ENCODE measurements at regions not wholly inside any gene's neighbourhood (a gene's known extent, or its start where the extent isn't known, plus 50 kb on each side); places are given as distances from the start of the nearest gene placed in this dataset.

GRCh38 chr13:73480779-73481559 is 422.2 kb downstream of the KLF5 start:
- ATAC-seq (ENCODE audit: low read depth in 2 of 2) (no peak), DNase-seq (no peak)
- Histone ChIP-seq H3K4me3 (ENCODE audit: low read depth, low read length) (no peak overlapping the region), H3K4me1 (ENCODE audit: control insufficient read depth, insufficient read depth, low read length, poor library complexity, severe bottlenecking) (no peaks in the 10 kb centered on the region), H3K27me3 (ENCODE audit: control insufficient read depth, insufficient read depth, low read length) (no peaks in the 10 kb centered on the region), H3K9me3 (ENCODE audit: control insufficient read depth in 2 of 2, low read length in 2 of 2) (no peaks in the 10 kb centered on the region), H3K27ac (ENCODE audit: insufficient read depth, low read length, poor library complexity, severe bottlenecking) (no peak overlapping the region), H3K36me3 (ENCODE audit: control insufficient read depth, insufficient read depth, low read length) (no peaks in the 10 kb centered on the region)
- Mint-ChIP-seq H3K36me3 (no peaks in the 10 kb centered on the region), H3K27ac (no peak overlapping the region), H3K9me3 (peaks cover 0 to 3% (median 0%) of the 10 kb centered on the region in 7 donors), H3K4me1 (no peaks in the 10 kb centered on the region), H3K4me3 (no peak overlapping the region), H3K27me3 (no peaks in the 10 kb centered on the region)

- H3K4me3 ChIP-seq (ENCODE audit: low read depth, low read length), result no peak overlapping the region
- no peaks in the 10 kb centered on the region for H3K27me3 Mint-ChIP-seq
- DNase-seq, result no peak
- H3K9me3 Mint-ChIP-seq, result peaks cover 0 to 3% (median 0%) of the 10 kb centered on the region in 7 donors
- H3K9me3 ChIP-seq (ENCODE audit: control insufficient read depth in 2 of 2, low read length in 2 of 2), result no peaks in the 10 kb centered on the region
- H3K36me3 Mint-ChIP-seq, result no peaks in the 10 kb centered on the region
- H3K4me1 Mint-ChIP-seq, result no peaks in the 10 kb centered on the region
- no peaks in the 10 kb centered on the region for H3K36me3 ChIP-seq (ENCODE audit: control insufficient read depth, insufficient read depth, low read length)
- no peak overlapping the region for H3K27ac ChIP-seq (ENCODE audit: insufficient read depth, low read length, poor library complexity, severe bottlenecking)
- no peak overlapping the region for H3K4me3 Mint-ChIP-seq
- no peaks in the 10 kb centered on the region for H3K4me1 ChIP-seq (ENCODE audit: control insufficient read depth, insufficient read depth, low read length, poor library complexity, severe bottlenecking)
- no peaks in the 10 kb centered on the region for H3K27me3 ChIP-seq (ENCODE audit: control insufficient read depth, insufficient read depth, low read length)
- H3K27ac Mint-ChIP-seq, result no peak overlapping the region
- no peak for ATAC-seq (ENCODE audit: low read depth in 2 of 2)
Measured at GRCh38 chr13:73479856-73480255, 421.1 kb downstream of the KLF5 start.

GRCh38 chr13:73479351-73479750 is 420.5 kb downstream of the KLF5 start:
- Histone ChIP-seq H3K27ac (ENCODE audit: insufficient read depth, low read length, poor library complexity, severe bottlenecking) (no peak overlapping the region), H3K4me1 (ENCODE audit: control insufficient read depth, insufficient read depth, low read length, poor library complexity, severe bottlenecking) (no peaks in the 10 kb centered on the region), H3K36me3 (ENCODE audit: control insufficient read depth, insufficient read depth, low read length) (no peaks in the 10 kb centered on the region), H3K9me3 (ENCODE audit: control insufficient read depth in 2 of 2, low read length in 2 of 2) (no peaks in the 10 kb centered on the region), H3K27me3 (ENCODE audit: control insufficient read depth, insufficient read depth, low read length) (no peaks in the 10 kb centered on the region), H3K4me3 (ENCODE audit: low read depth, low read length) (no peak overlapping the region)
- Mint-ChIP-seq H3K9me3 (peaks cover 0 to 3% (median 0%) of the 10 kb centered on the region in 7 donors), H3K27ac (no peak overlapping the region), H3K36me3 (no peaks in the 10 kb centered on the region), H3K27me3 (no peaks in the 10 kb centered on the region), H3K4me1 (no peaks in the 10 kb centered on the region), H3K4me3 (no peak overlapping the region)
- ATAC-seq (ENCODE audit: low read depth in 2 of 2) (no peak), DNase-seq (no peak)

- Histone ChIP-seq H3K27me3 (ENCODE audit: control insufficient read depth, insufficient read depth, low read length) (no peaks in the 10 kb centered on the region), H3K4me1 (ENCODE audit: control insufficient read depth, insufficient read depth, low read length, poor library complexity, severe bottlenecking) (no peaks in the 10 kb centered on the region), H3K27ac (ENCODE audit: insufficient read depth, low read length, poor library complexity, severe bottlenecking) (no peak overlapping the region), H3K4me3 (ENCODE audit: low read depth, low read length) (no peak overlapping the region), H3K36me3 (ENCODE audit: control insufficient read depth, insufficient read depth, low read length) (no peaks in the 10 kb centered on the region), H3K9me3 (ENCODE audit: control insufficient read depth in 2 of 2, low read length in 2 of 2) (no peaks in the 10 kb centered on the region)
- Mint-ChIP-seq H3K4me1 (no peaks in the 10 kb centered on the region), H3K36me3 (no peaks in the 10 kb centered on the region), H3K27me3 (peaks cover 5% of the 10 kb centered on the region), H3K9me3 (peaks cover 0 to 2% (median 0%) of the 10 kb centered on the region in 7 donors), H3K4me3 (no peak overlapping the region), H3K27ac (no peak overlapping the region)
- ATAC-seq (ENCODE audit: low read depth in 2 of 2) (no peak), DNase-seq (no peak)
Measured at GRCh38 chr13:73477441-73477840, 418.6 kb downstream of the KLF5 start.

- no peaks in the 10 kb centered on the region for H3K4me1 ChIP-seq (ENCODE audit: control insufficient read depth, insufficient read depth, low read length, poor library complexity, severe bottlenecking)
Measured at GRCh38 chr13:73473016-73473415, 414.2 kb downstream of the KLF5 start.

GRCh38 chr13:73467125-73467524 is 408.3 kb downstream of the KLF5 start:
- DNase-seq, result no peak
- Mint-ChIP-seq H3K4me3 (no peak overlapping the region), H3K27me3 (no peaks in the 10 kb centered on the region)

More at GRCh38 chr13:73473016-73473415, 414.2 kb downstream of the KLF5 start:
- H3K27ac ChIP-seq (ENCODE audit: insufficient read depth, low read length, poor library complexity, severe bottlenecking), result no peak overlapping the region
- H3K36me3 ChIP-seq (ENCODE audit: control insufficient read depth, insufficient read depth, low read length), result no peaks in the 10 kb centered on the region
- no peaks in the 10 kb centered on the region for H3K9me3 ChIP-seq (ENCODE audit: control insufficient read depth in 2 of 2, low read length in 2 of 2)
- H3K27me3 Mint-ChIP-seq, result peaks cover 5% of the 10 kb centered on the region
- peaks cover 0 to 4% (median 0%) of the 10 kb centered on the region in 7 donors for H3K9me3 Mint-ChIP-seq
- DNase-seq (no peak), ATAC-seq (ENCODE audit: low read depth in 2 of 2) (no peak)
- H3K4me3 ChIP-seq (ENCODE audit: low read depth, low read length), result no peak overlapping the region
- no peaks in the 10 kb centered on the region for H3K4me1 Mint-ChIP-seq
- H3K4me3 Mint-ChIP-seq, result no peak overlapping the region
- H3K36me3 Mint-ChIP-seq, result no peaks in the 10 kb centered on the region
- H3K27me3 ChIP-seq (ENCODE audit: control insufficient read depth, insufficient read depth, low read length), result no peaks in the 10 kb centered on the region
- no peak overlapping the region for H3K27ac Mint-ChIP-seq

GRCh38 chr13:73466561-73466960 is 407.8 kb downstream of the KLF5 start:
- H3K27me3 Mint-ChIP-seq, result no peaks in the 10 kb centered on the region
- H3K27ac Mint-ChIP-seq, result no peak overlapping the region
- no peaks in the 10 kb centered on the region for H3K36me3 Mint-ChIP-seq
- Histone ChIP-seq H3K27me3 (ENCODE audit: control insufficient read depth, insufficient read depth, low read length) (no peaks in the 10 kb centered on the region), H3K4me3 (ENCODE audit: low read depth, low read length) (no peak overlapping the region), H3K9me3 (ENCODE audit: control insufficient read depth in 2 of 2, low read length in 2 of 2) (no peaks in the 10 kb centered on the region), H3K4me1 (ENCODE audit: control insufficient read depth, insufficient read depth, low read length, poor library complexity, severe bottlenecking) (no peaks in the 10 kb centered on the region), H3K27ac (ENCODE audit: insufficient read depth, low read length, poor library complexity, severe bottlenecking) (no peak overlapping the region), H3K36me3 (ENCODE audit: control insufficient read depth, insufficient read depth, low read length) (no peaks in the 10 kb centered on the region)
- H3K4me1 Mint-ChIP-seq, result no peaks in the 10 kb centered on the region
- DNase-seq (no peak), ATAC-seq (ENCODE audit: low read depth in 2 of 2) (no peak)
- H3K9me3 Mint-ChIP-seq, result peaks cover 0 to 4% (median 0%) of the 10 kb centered on the region in 7 donors
- H3K4me3 Mint-ChIP-seq, result no peak overlapping the region

More at GRCh38 chr13:73467125-73467524, 408.3 kb downstream of the KLF5 start:
- Histone ChIP-seq H3K4me3 (ENCODE audit: low read depth, low read length) (no peak overlapping the region), H3K36me3 (ENCODE audit: control insufficient read depth, insufficient read depth, low read length) (no peaks in the 10 kb centered on the region), H3K9me3 (ENCODE audit: control insufficient read depth in 2 of 2, low read length in 2 of 2) (no peaks in the 10 kb centered on the region), H3K4me1 (ENCODE audit: control insufficient read depth, insufficient read depth, low read length, poor library complexity, severe bottlenecking) (no peaks in the 10 kb centered on the region), H3K27me3 (ENCODE audit: control insufficient read depth, insufficient read depth, low read length) (no peaks in the 10 kb centered on the region), H3K27ac (ENCODE audit: insufficient read depth, low read length, poor library complexity, severe bottlenecking) (no peak overlapping the region)
- Mint-ChIP-seq H3K9me3 (peaks cover 0 to 4% (median 0%) of the 10 kb centered on the region in 7 donors), H3K36me3 (no peaks in the 10 kb centered on the region), H3K27ac (no peak overlapping the region), H3K4me1 (no peaks in the 10 kb centered on the region)
- no peak for ATAC-seq (ENCODE audit: low read depth in 2 of 2)

- no peak overlapping the region for H3K27ac Mint-ChIP-seq
- ATAC-seq (ENCODE audit: low read depth in 2 of 2), result no peak
Measured at GRCh38 chr13:73465617-73465971, 406.8 kb downstream of the KLF5 start.

More at GRCh38 chr13:73465617-73465971, 406.8 kb downstream of the KLF5 start:
- no peaks in the 10 kb centered on the region for H3K9me3 ChIP-seq (ENCODE audit: control insufficient read depth in 2 of 2, low read length in 2 of 2)
- H3K27ac ChIP-seq (ENCODE audit: insufficient read depth, low read length, poor library complexity, severe bottlenecking), result no peak overlapping the region
- no peaks in the 10 kb centered on the region for H3K27me3 Mint-ChIP-seq
- no peaks in the 10 kb centered on the region for H3K36me3 Mint-ChIP-seq
- no peaks in the 10 kb centered on the region for H3K4me1 ChIP-seq (ENCODE audit: control insufficient read depth, insufficient read depth, low read length, poor library complexity, severe bottlenecking)
- H3K36me3 ChIP-seq (ENCODE audit: control insufficient read depth, insufficient read depth, low read length), result no peaks in the 10 kb centered on the region
- no peaks in the 10 kb centered on the region for H3K4me1 Mint-ChIP-seq
- H3K4me3 Mint-ChIP-seq, result no peak overlapping the region
- H3K9me3 Mint-ChIP-seq, result peaks cover 0 to 2% (median 0%) of the 10 kb centered on the region in 7 donors
- H3K4me3 ChIP-seq (ENCODE audit: low read depth, low read length), result no peak overlapping the region
- DNase-seq, result no peak
- no peaks in the 10 kb centered on the region for H3K27me3 ChIP-seq (ENCODE audit: control insufficient read depth, insufficient read depth, low read length)

Data from CD4-positive, CD25-positive, alpha-beta regulatory T cell (primary cell).